H1 (cell line): ENCODE measurements at regions not wholly inside any gene's neighbourhood (a gene's known extent, or its start where the extent isn't known, plus 50 kb on each side); places are given as distances from the start of the nearest gene placed in this dataset.
A peak's percentile ranks its signal among the peaks of the same experiment; 100 is the strongest.

ENCODE experiments used
- CTCF ChIA-PET: fragments of 300-600 bp; sonication (Branson Sonifier 250); formaldehyde crosslinking; loops from one replicate; lab custom pipeline; 2021; ENCODE audit not compliant: partially characterized antibody; lab: Charles Lee
- POLR2A ChIA-PET: fragments of 300-600 bp; sonication (Branson Sonifier 250); formaldehyde crosslinking; loops from one replicate; lab custom pipeline; 2021; ENCODE audit warnings: inconsistent platforms; ENCODE audit not compliant: partially characterized antibody; lab: Charles Lee
- DNase-seq, 2 experiments: peaks; one replicate each; pipeline versions ENCODE4 v3.0.0 to v3.0.0-alpha.2; 2010 to 2022; ENCODE audit warnings: low spot score in 2 of 2, low read depth in 1 of 2, mixed read lengths in 1 of 2
- FAIRE-seq: peaks from 2 replicates; lab custom pipeline; 2011; peaks lifted over from hg19 to GRCh38; lab: Jason Lieb, UNC
- H2AFZ ChIP-seq: 2 replicates; pipeline ENCODE4 v1.8.1; 2012; ENCODE audit warnings: low read length, inconsistent platforms
- H2AK5ac ChIP-seq: 2 replicates; pipeline ENCODE4 v1.6.1; 2013; ENCODE audit warnings: low read depth, low read length
- H2BK120ac ChIP-seq: replicated peaks from 2 replicates; pipeline ENCODE3; 2013; ENCODE audit warnings: low read depth, low read length, inconsistent platforms
- H2BK12ac ChIP-seq: 2 replicates; pipeline ENCODE4 v1.6.1; 2013; ENCODE audit warnings: low read depth, low read length
- H2BK15ac ChIP-seq: 2 replicates; pipeline ENCODE4 v1.6.1; 2013; ENCODE audit warnings: low read length
- H2BK20ac ChIP-seq: 2 replicates; pipeline ENCODE4 v1.6.1; 2013; ENCODE audit warnings: low read length
- H2BK5ac ChIP-seq: 2 replicates; pipeline ENCODE4 v1.6.1; 2013; ENCODE audit warnings: low read depth, low read length
- H3K14ac ChIP-seq: 2 replicates; pipeline ENCODE4 v1.6.1; 2013; ENCODE audit warnings: inconsistent platforms; ENCODE audit not compliant: insufficient read length
- H3K18ac ChIP-seq: 2 replicates; pipeline ENCODE4 v1.6.1; 2013; ENCODE audit warnings: low read length; ENCODE audit errors: extremely low read depth
- H3K23ac ChIP-seq: 2 replicates; pipeline ENCODE4 v1.6.1; 2013; ENCODE audit warnings: inconsistent platforms; ENCODE audit not compliant: insufficient read length
- H3K23me2 ChIP-seq: 2 replicates; pipeline ENCODE4 v1.6.1; 2013; ENCODE audit warnings: low read depth, low read length
- H3K27ac ChIP-seq: 2 replicates; pipeline ENCODE4 v1.6.1; 2011; ENCODE audit warnings: low read depth, low read length, inconsistent platforms
- H3K27me3 ChIP-seq, 4 experiments: replicated peaks in 1 of 4; 1 replicate in 1 of 4; 2 replicates in 3 of 4; pipeline versions ENCODE4 v1.6.1 to v1.8.1; 2011 to 2013; ENCODE audit warnings: low read length in 3 of 4, mild to moderate bottlenecking in 3 of 4, inconsistent platforms in 2 of 4, mixed read lengths in 2 of 4, moderate library complexity in 1 of 4; ENCODE audit not compliant: control insufficient read depth in 3 of 4, insufficient read depth in 3 of 4; ENCODE audit errors: extremely low read depth in 1 of 4
- H3K36me3 ChIP-seq, 4 experiments: 2 replicates each; pipeline versions ENCODE4 v1.6.1 to v1.8.1; 2011 to 2013; ENCODE audit warnings: mild to moderate bottlenecking in 4 of 4, low read length in 3 of 4, moderate library complexity in 2 of 4, control low read depth in 1 of 4, inconsistent platforms in 1 of 4; ENCODE audit not compliant: insufficient read depth in 4 of 4, control insufficient read depth in 2 of 4
- H3K4ac ChIP-seq: replicated peaks from 2 replicates; pipeline ENCODE3; 2013; ENCODE audit warnings: low read length, low read depth, mixed read lengths, inconsistent platforms; ENCODE audit not compliant: insufficient read length
- H3K4me1 ChIP-seq, 4 experiments: replicated peaks in 1 of 4; 1 replicate in 1 of 4; 2 replicates in 3 of 4; pipeline versions ENCODE4 v1.6.1 to v1.8.1; 2011 to 2013; ENCODE audit warnings: low read length in 3 of 4, inconsistent platforms in 2 of 4, mixed read lengths in 1 of 4; ENCODE audit not compliant: insufficient read depth in 4 of 4, control insufficient read depth in 3 of 4
- H3K4me2 ChIP-seq, 2 experiments: 2 replicates each; pipeline versions ENCODE4 v1.6.1 to v1.8.1; 2011 to 2013; ENCODE audit warnings: low read depth in 2 of 2, low read length in 2 of 2, control low read depth in 1 of 2, inconsistent platforms in 1 of 2, mild to moderate bottlenecking in 1 of 2; ENCODE audit not compliant: insufficient read depth in 1 of 2
- H3K4me3 ChIP-seq, 4 experiments: fragments of 200-600, 300-600 bp in 1 of 4; sonication (generic), shearing (Covaris generic), sonication (Bioruptor Twin) in 1 of 4; 2 replicates each; pipeline versions ENCODE4 v1.5.1 to v1.8.1; 2011 to 2016; ENCODE audit warnings: low read length in 4 of 4, low read depth in 3 of 4, control low read depth in 2 of 4, inconsistent platforms in 2 of 4, mild to moderate bottlenecking in 2 of 4, mixed read lengths in 1 of 4, moderate library complexity in 1 of 4; ENCODE audit not compliant: insufficient read depth in 2 of 4; ENCODE audit errors: extremely low read depth in 1 of 4
- H3K56ac ChIP-seq: replicated peaks from 2 replicates; pipeline ENCODE3; 2013; ENCODE audit warnings: low read depth, mild to moderate bottlenecking, mixed read lengths, low read length, inconsistent platforms; ENCODE audit not compliant: insufficient read length
- H3K79me1 ChIP-seq: 2 replicates; pipeline ENCODE4 v1.6.1; 2013; ENCODE audit warnings: low read depth, low read length, control low read depth
- H3K79me2 ChIP-seq, 2 experiments: 2 replicates each; pipeline versions ENCODE4 v1.6.1 to v1.8.1; 2012 to 2013; ENCODE audit warnings: low read length in 2 of 2, mild to moderate bottlenecking in 2 of 2, inconsistent platforms in 1 of 2; ENCODE audit not compliant: insufficient read depth in 2 of 2, control insufficient read depth in 1 of 2
- H3K9ac ChIP-seq, 4 experiments: replicated peaks in 1 of 4; 1 replicate in 1 of 4; 2 replicates in 3 of 4; pipeline versions ENCODE4 v1.6.1 to v1.8.1; 2011 to 2013; ENCODE audit warnings: low read depth in 3 of 4, low read length in 3 of 4, control low read depth in 2 of 4, mild to moderate bottlenecking in 2 of 4, moderate library complexity in 2 of 4, inconsistent platforms in 1 of 4; ENCODE audit errors: extremely low read depth in 1 of 4
- H3K9me3 ChIP-seq, 2 experiments: 2 replicates each; pipeline versions ENCODE4 v1.6.1 to v1.8.1; 2012 to 2013; ENCODE audit warnings: mild to moderate bottlenecking in 2 of 2, moderate library complexity in 2 of 2, control low read depth in 1 of 2, inconsistent platforms in 1 of 2, low read depth in 1 of 2, low read length in 1 of 2, mixed read lengths in 1 of 2; ENCODE audit not compliant: insufficient read depth in 2 of 2
- H4K20me1 ChIP-seq, 2 experiments: replicated peaks in 1 of 2; 2 replicates each; pipeline versions ENCODE3 to v1.8.1; 2011 to 2013; ENCODE audit warnings: inconsistent platforms in 2 of 2, low read length in 2 of 2, mild to moderate bottlenecking in 1 of 2; ENCODE audit not compliant: insufficient read depth in 2 of 2, control insufficient read depth in 1 of 2
- H4K5ac ChIP-seq: 2 replicates; pipeline ENCODE4 v1.6.1; 2013; ENCODE audit warnings: low read length, low read depth, mixed read lengths, inconsistent platforms; ENCODE audit not compliant: insufficient read length
- H4K8ac ChIP-seq: 2 replicates; pipeline ENCODE4 v1.8.0; 2013; ENCODE audit warnings: mild to moderate bottlenecking, moderate library complexity, low read length, inconsistent platforms; ENCODE audit not compliant: insufficient read depth; ENCODE audit errors: extremely low read depth
- H4K91ac ChIP-seq: replicated peaks from 2 replicates; pipeline ENCODE3; 2013; ENCODE audit warnings: low read length, mixed read lengths, inconsistent platforms; ENCODE audit not compliant: insufficient read length
- ASH2L ChIP-seq: fragments of 200-600, 300-600 bp; sonication (generic); IDR thresholded peaks from one replicate; pipeline ENCODE4 v1.7.1; 2017; ENCODE audit warnings: low read length
- ATF3 ChIP-seq: IDR thresholded peaks from 2 replicates; pipeline ENCODE4 v1.6.1; 2011; ENCODE audit warnings: low read depth, mild to moderate bottlenecking, low read length; ENCODE audit not compliant: insufficient read depth
- CBX8 ChIP-seq: fragments of 300-800, 300-1000 bp; sonication (generic); IDR thresholded peaks from 2 replicates; pipeline ENCODE4 v1.7.1; 2016; ENCODE audit warnings: low read depth, low read length, borderline replicate concordance
- CEBPB ChIP-seq: IDR thresholded peaks from 2 replicates; pipeline ENCODE4 v1.6.1; 2012; ENCODE audit warnings: low read depth, low read length
- CHD1 ChIP-seq: IDR thresholded peaks from 2 replicates; pipeline ENCODE4 v1.6.1; 2012; ENCODE audit warnings: low read depth, low read length, improper control_type of control experiment
- EP300 ChIP-seq, 2 experiments: IDR thresholded peaks; 1 replicate in 1 of 2; 2 replicates in 1 of 2; pipeline ENCODE4 v1.6.1; 2011 to 2012; ENCODE audit warnings: low read depth in 2 of 2, low read length in 2 of 2, mild to moderate bottlenecking in 2 of 2, borderline replicate concordance in 1 of 2, inconsistent platforms in 1 of 2, moderate library complexity in 1 of 2
- JUN ChIP-seq: IDR thresholded peaks from 2 replicates; pipeline ENCODE4 v1.6.1; 2011; ENCODE audit warnings: low read depth, mild to moderate bottlenecking, improper control_type of control experiment, low read length
- NRF1 ChIP-seq: IDR thresholded peaks from 2 replicates; pipeline ENCODE4 v1.6.1; 2011; ENCODE audit warnings: mild to moderate bottlenecking, low read depth, low read length, improper control_type of control experiment
- RNF2 ChIP-seq: fragments of 200-900, 300-1000 bp; sonication (generic); IDR thresholded peaks from 2 replicates; pipeline ENCODE4 v1.7.1; 2016; ENCODE audit warnings: borderline replicate concordance, low read depth, mild to moderate bottlenecking, antibody characterized with exemption, low read length; ENCODE audit not compliant: poor library complexity, severe bottlenecking; ENCODE audit errors: missing control alignments
- SP4 ChIP-seq: IDR thresholded peaks from 2 replicates; pipeline ENCODE4 v1.6.1; 2012; ENCODE audit warnings: low read length, inconsistent platforms
- SRF ChIP-seq: IDR thresholded peaks from 2 replicates; pipeline ENCODE4 v1.6.1; 2011; ENCODE audit warnings: mild to moderate bottlenecking, low read depth, low read length, moderate library complexity
- TBP ChIP-seq: IDR thresholded peaks from 2 replicates; pipeline ENCODE4 v1.6.1; 2011; ENCODE audit warnings: low read depth, low read length, improper control_type of control experiment
- TEAD4 ChIP-seq: IDR thresholded peaks from 2 replicates; pipeline ENCODE4 v1.6.1; 2012; ENCODE audit warnings: low read depth, low read length, inconsistent platforms, mixed read lengths
- YY1 ChIP-seq: IDR thresholded peaks from 2 replicates; pipeline ENCODE4 v1.6.1; 2011; ENCODE audit warnings: low read depth, mild to moderate bottlenecking, low read length
- WGBS, 2 experiments: shearing (Covaris generic) in 1 of 2; methylation state at CpG; one replicate each; pipeline versions ENCODE4 v1.1.6 to v1.1.7; 2013 to 2015; ENCODE audit warnings: low lambda C conversion rate in 2 of 2, mixed read lengths in 2 of 2, inconsistent platforms in 1 of 2, low coverage in 1 of 2, missing lambda C conversion rate in 1 of 2; ENCODE audit not compliant: insufficient replicate concordance in 2 of 2, insufficient coverage in 1 of 2, insufficient read length in 1 of 2; ENCODE audit errors: extremely low coverage in 1 of 2, missing lambda C conversion rate in 1 of 2; 5-methylcytosine and 5-hydroxymethylcytosine counted together

- Histone ChIP-seq H3K56ac (no peak overlapping the region), H3K23ac (no peak overlapping the region), H4K91ac (no peak overlapping the region), H3K9me3 (no peaks in the 10 kb centered on the region), H3K4me2 (no peak overlapping the region), H3K4ac (no peak overlapping the region), H2BK20ac (no peak overlapping the region), H2BK120ac (no peak overlapping the region), H2BK15ac (no peak overlapping the region), H3K9ac (no peak overlapping the region), H2BK12ac (no peak overlapping the region), H3K23me2 (no peaks in the 10 kb centered on the region), H3K18ac (no peak overlapping the region), H3K27me3 (no peaks in the 10 kb centered on the region), H3K79me2 (no peaks in the 10 kb centered on the region), H3K4me3 (no peak overlapping the region), H4K20me1 (no peaks in the 10 kb centered on the region), H3K14ac (no peak overlapping the region), H3K27ac (no peak overlapping the region), H3K4me1 (no peaks in the 10 kb centered on the region), H2AK5ac (no peak overlapping the region), H2BK5ac (no peak overlapping the region), H3K36me3 (no peaks in the 10 kb centered on the region), H3K79me1 (no peaks in the 10 kb centered on the region), H2AFZ (peak overlapping the region; percentile 72; the same call in 1 of the 2 replicates), H4K5ac (no peak overlapping the region), H4K8ac (no peak overlapping the region)
- no peak for DNase-seq
- TF ChIP-seq ATF3 (no peak), JUN (no peak), CEBPB (no peak), NRF1 (no peak), SP4 (no peak), ASH2L (no peak), TBP (no peak), YY1 (no peak), SRF (no peak), TEAD4 (no peak), CHD1 (no peak), RNF2 (no peak), EP300 (IDR thresholded peaks at IDR 0.05; ENCODE audit: borderline replicate concordance in 1 of 2, low read depth in 2 of 2, low read length in 2 of 2) (no peak), CBX8 (no peak)
- no peak for FAIRE-seq
- CTCF ChIA-PET = interaction anchor here (0.6 to 1.6 kb wide), 10 partner anchors 8 to 458 kb away, joined by 3 to 6 read pairs (median 3); no protein-coding TSS in a partner anchor
- 90% methylated on average over 9 of the region's 9 CpGs; no CpG with 5 or more reads in 1 of the 2 experiments for WGBS, 2 experiments
- POLR2A ChIA-PET = no interaction called here
These were observed 52.6 kb upstream of the DCTD start for GRCh38 chr4:182969651-182970279.
